ENCODE measurements at regions not wholly inside any gene's neighbourhood (a gene's known extent, or its start where the extent isn't known, plus 50 kb on each side); places are given as distances from the start of the nearest gene placed in this dataset.

DNA sequence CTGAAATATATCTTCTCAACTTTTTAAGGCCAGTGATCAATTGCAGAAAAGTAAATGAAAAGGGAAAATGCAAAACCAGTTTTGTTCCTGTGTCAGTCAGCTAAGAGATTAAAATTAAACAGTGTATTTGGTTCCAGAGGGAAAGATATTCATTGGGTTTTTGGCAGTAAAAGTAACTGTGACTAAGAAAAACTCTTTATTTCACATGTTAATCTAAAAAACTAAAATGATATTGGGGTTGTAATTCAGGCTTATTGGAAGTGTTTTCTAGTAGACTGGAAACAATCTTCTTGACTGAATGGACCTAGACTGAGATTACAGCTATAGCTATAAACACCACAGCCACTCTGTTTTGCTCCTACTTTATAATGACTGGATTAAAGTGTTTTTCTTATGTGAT, 413.9 kb downstream of the ADGRL2 start:
- Histone ChIP-seq H3K18ac (ENCODE audit: low read length) (no peak overlapping the region), H2BK120ac (ENCODE audit: insufficient read depth, low read length, poor library complexity) (no peak overlapping the region), H4K12ac (ENCODE audit: low read depth, low read length) (no peak overlapping the region), H3K4ac (ENCODE audit: low read depth, low read length) (no peak overlapping the region), H3K4me1 (ENCODE audit: control insufficient read depth in 1 of 2, insufficient read depth in 2 of 2, low read length in 2 of 2) (no peaks in the 10 kb centered on the region), H3K4me2 (ENCODE audit: low read length) (no peak overlapping the region), H3K9me3 (ENCODE audit: insufficient read depth, low read depth, low read length) (no peaks in the 10 kb centered on the region), H3K79me1 (ENCODE audit: low read length) (no peaks in the 10 kb centered on the region), H2BK5ac (ENCODE audit: low read depth, low read length, poor library complexity) (no peak overlapping the region), H3K9ac (ENCODE audit: low read length) (no peak overlapping the region), H3K23ac (ENCODE audit: low read length) (no peak overlapping the region), H2BK12ac (ENCODE audit: low read length) (no peak overlapping the region), H3K36me3 (ENCODE audit: control insufficient read depth in 1 of 2, insufficient read depth in 2 of 2, low read length in 2 of 2) (no peaks in the 10 kb centered on the region), H3K27ac (ENCODE audit: low read depth, low read length) (no peak overlapping the region), H3K4me3 (ENCODE audit: low read depth, low read length) (no peak overlapping the region), H3K27me3 (ENCODE audit: insufficient read depth, low read length) (no peaks in the 10 kb centered on the region), H2AFZ (ENCODE audit: insufficient read depth, low read length, poor library complexity) (no peak overlapping the region), H4K8ac (ENCODE audit: low read depth, low read length) (no peak overlapping the region), H3K79me2 (ENCODE audit: control insufficient read depth, insufficient read depth, low read length, poor library complexity) (no peaks in the 10 kb centered on the region), H3K14ac (ENCODE audit: low read length) (no peak overlapping the region), H2AK5ac (ENCODE audit: low read length) (no peak overlapping the region), H4K91ac (ENCODE audit: low read depth, low read length) (no peak overlapping the region)
- no peak for DNase-seq

DNA sequence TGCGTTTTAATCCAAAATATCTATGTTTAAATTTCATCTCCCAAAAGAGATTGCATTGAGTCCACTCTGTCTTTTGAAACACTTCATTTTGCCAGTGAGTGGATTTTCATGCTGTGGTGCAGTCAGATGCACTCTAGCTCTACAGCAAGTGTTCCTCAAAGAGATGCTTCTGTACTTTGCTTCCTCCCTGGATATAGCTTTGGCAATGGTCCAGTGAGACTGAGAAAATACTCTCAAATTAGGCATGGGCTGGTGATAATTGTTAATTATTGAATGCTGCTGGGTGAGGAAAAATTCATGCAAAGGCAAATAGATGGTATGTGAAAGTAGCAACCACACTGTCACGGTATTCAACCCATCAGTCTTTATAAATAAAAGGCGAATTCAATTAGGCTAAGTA, 396.9 kb downstream of the ADGRL2 start:
- no peak for DNase-seq
- Histone ChIP-seq H3K36me3 (ENCODE audit: control insufficient read depth in 1 of 2, insufficient read depth in 2 of 2, low read length in 2 of 2) (no peaks in the 10 kb centered on the region), H3K18ac (ENCODE audit: low read length) (no peak overlapping the region), H3K27me3 (ENCODE audit: insufficient read depth, low read length) (no peaks in the 10 kb centered on the region), H3K4me2 (ENCODE audit: low read length) (no peak overlapping the region), H3K79me1 (ENCODE audit: low read length) (no peaks in the 10 kb centered on the region), H3K9me3 (ENCODE audit: insufficient read depth, low read depth, low read length) (no peaks in the 10 kb centered on the region), H4K12ac (ENCODE audit: low read depth, low read length) (no peak overlapping the region), H3K14ac (ENCODE audit: low read length) (no peak overlapping the region), H2BK120ac (ENCODE audit: insufficient read depth, low read length, poor library complexity) (no peak overlapping the region), H2AFZ (ENCODE audit: insufficient read depth, low read length, poor library complexity) (no peak overlapping the region), H4K8ac (ENCODE audit: low read depth, low read length) (no peak overlapping the region), H2BK12ac (ENCODE audit: low read length) (no peak overlapping the region), H2AK5ac (ENCODE audit: low read length) (no peak overlapping the region), H3K4ac (ENCODE audit: low read depth, low read length) (no peak overlapping the region), H2BK5ac (ENCODE audit: low read depth, low read length, poor library complexity) (no peak overlapping the region), H3K23ac (ENCODE audit: low read length) (no peak overlapping the region), H3K4me1 (ENCODE audit: control insufficient read depth in 1 of 2, insufficient read depth in 2 of 2, low read length in 2 of 2) (no peaks in the 10 kb centered on the region), H3K79me2 (ENCODE audit: control insufficient read depth, insufficient read depth, low read length, poor library complexity) (no peaks in the 10 kb centered on the region), H3K9ac (ENCODE audit: low read length) (no peak overlapping the region), H3K4me3 (ENCODE audit: low read depth, low read length) (no peak overlapping the region), H4K91ac (ENCODE audit: low read depth, low read length) (no peak overlapping the region), H3K27ac (ENCODE audit: low read depth, low read length) (no peak overlapping the region)
- no CpG with 5 or more reads among the region's 3 CpGs for WGBS (ENCODE audit: extremely low coverage, insufficient coverage, insufficient read length)

DNA sequence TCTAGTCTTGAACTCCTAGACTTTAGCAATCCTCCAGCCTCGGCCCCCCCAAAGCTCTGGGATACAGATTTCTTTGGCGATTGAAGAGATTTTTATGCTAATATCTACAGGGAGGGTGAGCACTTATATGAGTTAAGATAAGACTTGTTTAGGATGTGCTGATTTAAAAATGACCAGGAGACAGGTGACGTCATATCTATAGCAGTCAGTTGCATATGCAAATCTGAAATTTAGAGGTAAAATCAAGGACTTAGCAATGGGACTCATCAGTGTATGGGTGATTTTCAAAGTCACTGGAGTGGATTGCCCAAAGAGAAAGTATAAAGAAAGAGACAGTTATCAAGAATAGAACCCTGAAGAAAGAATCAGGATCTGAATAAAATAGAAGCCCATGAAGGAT, 394.5 kb downstream of the ADGRL2 start:
- H3K14ac ChIP-seq (ENCODE audit: low read length) = no peak overlapping the region
- no peak overlapping the region for H2BK12ac ChIP-seq (ENCODE audit: low read length)
- no peaks in the 10 kb centered on the region for H3K79me2 ChIP-seq (ENCODE audit: control insufficient read depth, insufficient read depth, low read length, poor library complexity)
- no peak overlapping the region for H4K12ac ChIP-seq (ENCODE audit: low read depth, low read length)
- no peaks in the 10 kb centered on the region for H3K9me3 ChIP-seq (ENCODE audit: insufficient read depth, low read depth, low read length)
- H3K27me3 ChIP-seq (ENCODE audit: insufficient read depth, low read length) = no peaks in the 10 kb centered on the region
- H3K4me1 ChIP-seq (ENCODE audit: control insufficient read depth in 1 of 2, insufficient read depth in 2 of 2, low read length in 2 of 2) = no peaks in the 10 kb centered on the region
- no peak overlapping the region for H2AFZ ChIP-seq (ENCODE audit: insufficient read depth, low read length, poor library complexity)
- H2BK120ac ChIP-seq (ENCODE audit: insufficient read depth, low read length, poor library complexity) = no peak overlapping the region
- no peak overlapping the region for H3K4me2 ChIP-seq (ENCODE audit: low read length)
- H3K36me3 ChIP-seq (ENCODE audit: control insufficient read depth in 1 of 2, insufficient read depth in 2 of 2, low read length in 2 of 2) = no peaks in the 10 kb centered on the region
- H3K18ac ChIP-seq (ENCODE audit: low read length) = no peak overlapping the region
- no peak overlapping the region for H2AK5ac ChIP-seq (ENCODE audit: low read length)
- no peak for DNase-seq
- no peaks in the 10 kb centered on the region for H3K79me1 ChIP-seq (ENCODE audit: low read length)
- no peak overlapping the region for H3K23ac ChIP-seq (ENCODE audit: low read length)
- no peak overlapping the region for H3K4ac ChIP-seq (ENCODE audit: low read depth, low read length)
- H4K8ac ChIP-seq (ENCODE audit: low read depth, low read length) = no peak overlapping the region
- H2BK5ac ChIP-seq (ENCODE audit: low read depth, low read length, poor library complexity) = no peak overlapping the region
- H3K9ac ChIP-seq (ENCODE audit: low read length) = no peak overlapping the region
- no peak overlapping the region for H4K91ac ChIP-seq (ENCODE audit: low read depth, low read length)
- WGBS (ENCODE audit: extremely low coverage, insufficient coverage, insufficient read length) = no CpG with 5 or more reads among the region's 3 CpGs
- H3K4me3 ChIP-seq (ENCODE audit: low read depth, low read length) = no peak overlapping the region
- H3K27ac ChIP-seq (ENCODE audit: low read depth, low read length) = no peak overlapping the region

DNA sequence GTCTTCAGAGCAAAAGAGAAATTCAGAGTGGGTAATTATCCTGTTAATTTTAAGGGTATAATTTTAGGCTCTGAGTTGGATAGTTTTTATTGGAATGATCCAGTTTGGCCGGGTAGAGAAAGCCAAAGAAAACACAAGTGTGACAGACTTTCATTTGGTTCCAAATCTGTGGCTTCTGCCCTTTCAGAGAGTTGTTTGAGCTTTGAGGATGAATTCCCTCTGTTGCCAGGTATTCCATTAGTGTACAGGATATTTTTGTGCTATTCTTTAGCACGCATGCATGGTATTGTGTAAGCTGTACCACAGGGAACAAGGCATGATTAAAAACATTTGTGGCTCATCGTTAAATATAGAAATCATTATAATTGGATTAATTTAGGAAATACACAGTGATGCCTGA, 384.4 kb downstream of the ADGRL2 start:
- no peak overlapping the region for H2BK120ac ChIP-seq (ENCODE audit: insufficient read depth, low read length, poor library complexity)
- no peak overlapping the region for H3K18ac ChIP-seq (ENCODE audit: low read length)
- no peak overlapping the region for H3K14ac ChIP-seq (ENCODE audit: low read length)
- H3K9ac ChIP-seq (ENCODE audit: low read length) = no peak overlapping the region
- H3K79me2 ChIP-seq (ENCODE audit: control insufficient read depth, insufficient read depth, low read length, poor library complexity) = no peaks in the 10 kb centered on the region
- no peak overlapping the region for H4K8ac ChIP-seq (ENCODE audit: low read depth, low read length)
- H4K91ac ChIP-seq (ENCODE audit: low read depth, low read length) = no peak overlapping the region
- no peak overlapping the region for H3K4me2 ChIP-seq (ENCODE audit: low read length)
- H3K4ac ChIP-seq (ENCODE audit: low read depth, low read length) = no peak overlapping the region
- DNase-seq = no peak
- WGBS (ENCODE audit: extremely low coverage, insufficient coverage, insufficient read length) = no CpG with 5 or more reads among the region's 3 CpGs
- no peaks in the 10 kb centered on the region for H3K79me1 ChIP-seq (ENCODE audit: low read length)
- no peak overlapping the region for H2BK12ac ChIP-seq (ENCODE audit: low read length)
- H3K9me3 ChIP-seq (ENCODE audit: insufficient read depth, low read depth, low read length) = no peaks in the 10 kb centered on the region
- no peaks in the 10 kb centered on the region for H3K27me3 ChIP-seq (ENCODE audit: insufficient read depth, low read length)
- H4K12ac ChIP-seq (ENCODE audit: low read depth, low read length) = no peak overlapping the region
- no peak overlapping the region for H3K27ac ChIP-seq (ENCODE audit: low read depth, low read length)
- no peaks in the 10 kb centered on the region for H3K4me1 ChIP-seq (ENCODE audit: control insufficient read depth in 1 of 2, insufficient read depth in 2 of 2, low read length in 2 of 2)
- no peak overlapping the region for H3K4me3 ChIP-seq (ENCODE audit: low read depth, low read length)
- no peak overlapping the region for H2AFZ ChIP-seq (ENCODE audit: insufficient read depth, low read length, poor library complexity)
- H2BK5ac ChIP-seq (ENCODE audit: low read depth, low read length, poor library complexity) = no peak overlapping the region
- H3K23ac ChIP-seq (ENCODE audit: low read length) = no peak overlapping the region
- no peaks in the 10 kb centered on the region for H3K36me3 ChIP-seq (ENCODE audit: control insufficient read depth in 1 of 2, insufficient read depth in 2 of 2, low read length in 2 of 2)
- no peak overlapping the region for H2AK5ac ChIP-seq (ENCODE audit: low read length)

DNA sequence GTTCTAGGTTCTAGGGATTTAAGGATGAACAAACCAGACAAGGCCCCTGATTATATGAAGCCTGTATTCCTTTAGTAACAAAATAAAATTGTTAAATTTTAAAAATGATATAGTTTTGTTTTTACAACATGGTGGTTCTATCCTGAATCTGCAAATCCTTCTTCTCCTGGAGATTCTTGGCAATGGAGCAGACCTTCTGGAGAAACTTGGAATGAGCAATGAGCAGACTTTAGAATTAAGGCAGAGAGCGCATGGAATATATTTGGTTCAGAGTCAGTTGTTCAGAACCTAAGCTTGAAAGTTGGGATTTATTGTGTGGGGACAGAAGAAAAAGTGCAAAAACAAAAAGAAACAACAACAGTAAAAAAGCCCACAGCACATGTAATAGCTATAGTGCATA, 381.1 kb downstream of the ADGRL2 start:
- H3K9me3 ChIP-seq (ENCODE audit: insufficient read depth, low read depth, low read length) = no peaks in the 10 kb centered on the region
- no peak overlapping the region for H3K4me3 ChIP-seq (ENCODE audit: low read depth, low read length)
- no peaks in the 10 kb centered on the region for H3K36me3 ChIP-seq (ENCODE audit: control insufficient read depth in 1 of 2, insufficient read depth in 2 of 2, low read length in 2 of 2)
- no peak overlapping the region for H3K23ac ChIP-seq (ENCODE audit: low read length)
- H3K14ac ChIP-seq (ENCODE audit: low read length) = no peak overlapping the region
- no peak overlapping the region for H2BK12ac ChIP-seq (ENCODE audit: low read length)
- no peaks in the 10 kb centered on the region for H3K79me2 ChIP-seq (ENCODE audit: control insufficient read depth, insufficient read depth, low read length, poor library complexity)
- no peak for DNase-seq
- H2BK120ac ChIP-seq (ENCODE audit: insufficient read depth, low read length, poor library complexity) = no peak overlapping the region
- no peak overlapping the region for H2AK5ac ChIP-seq (ENCODE audit: low read length)
- H3K27ac ChIP-seq (ENCODE audit: low read depth, low read length) = no peak overlapping the region
- no peak overlapping the region for H3K4me2 ChIP-seq (ENCODE audit: low read length)
- H3K27me3 ChIP-seq (ENCODE audit: insufficient read depth, low read length) = no peaks in the 10 kb centered on the region
- no CpG with 5 or more reads among the region's 1 CpG for WGBS (ENCODE audit: extremely low coverage, insufficient coverage, insufficient read length)
- H4K12ac ChIP-seq (ENCODE audit: low read depth, low read length) = no peak overlapping the region
- no peaks in the 10 kb centered on the region for H3K4me1 ChIP-seq (ENCODE audit: control insufficient read depth in 1 of 2, insufficient read depth in 2 of 2, low read length in 2 of 2)
- H4K91ac ChIP-seq (ENCODE audit: low read depth, low read length) = no peak overlapping the region
- no peak overlapping the region for H2AFZ ChIP-seq (ENCODE audit: insufficient read depth, low read length, poor library complexity)
- no peak overlapping the region for H3K4ac ChIP-seq (ENCODE audit: low read depth, low read length)
- no peak overlapping the region for H3K9ac ChIP-seq (ENCODE audit: low read length)
- no peak overlapping the region for H3K18ac ChIP-seq (ENCODE audit: low read length)
- H3K79me1 ChIP-seq (ENCODE audit: low read length) = no peaks in the 10 kb centered on the region
- H2BK5ac ChIP-seq (ENCODE audit: low read depth, low read length, poor library complexity) = no peak overlapping the region
- no peak overlapping the region for H4K8ac ChIP-seq (ENCODE audit: low read depth, low read length)
